ENCODE measurements at regions not wholly inside any gene's neighbourhood (a gene's known extent, or its start where the extent isn't known, plus 50 kb on each side); places are given as distances from the start of the nearest gene placed in this dataset.

DNA sequence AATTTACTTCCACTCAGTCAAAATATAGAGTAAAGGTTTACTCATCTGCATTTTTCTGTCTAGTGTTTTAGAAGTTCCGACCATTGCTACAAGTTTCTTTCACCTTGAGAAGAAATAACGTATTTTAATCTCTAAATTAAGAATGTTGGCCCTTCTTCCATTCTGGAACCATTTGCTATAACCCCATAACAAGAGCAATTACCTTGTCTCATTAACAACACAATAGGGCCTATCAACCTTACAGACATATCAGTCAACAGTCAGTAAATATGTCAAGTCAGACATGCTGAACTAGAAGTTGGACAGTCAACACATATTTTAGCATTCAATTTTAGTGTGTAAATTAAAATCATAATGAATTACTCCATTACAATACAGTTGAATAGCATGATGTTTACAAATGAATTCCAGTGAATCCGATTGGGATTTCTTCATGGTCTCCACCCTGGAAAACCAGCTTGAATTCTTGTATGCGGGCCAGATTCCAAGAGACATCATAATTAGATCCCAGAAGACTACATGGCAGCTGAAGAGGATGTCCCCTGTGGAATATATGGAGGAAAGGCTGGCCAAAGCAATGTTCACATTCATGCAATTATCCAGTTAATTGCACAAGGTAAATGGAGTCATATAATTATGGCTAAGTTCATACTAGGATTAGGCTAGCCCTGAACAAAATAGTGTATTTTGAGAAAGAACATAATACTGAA, 196.2 kb upstream of the TARS1 start:
- Histone ChIP-seq H3K9me3 (no peaks in the 10 kb centered on the region), H3K27me3 (replicated peaks; ENCODE audit: insufficient read depth) (no peaks in the 10 kb centered on the region), H3K27ac (no peak overlapping the region), H3K4me3 (no peak overlapping the region), H3K36me3 (no peaks in the 10 kb centered on the region), H3K4me1 (replicated peaks) (no peaks in the 10 kb centered on the region)
- WGBS: 82% methylated on average over 4 of the region's 4 CpGs
- intact Hi-C loops (cut with DNase I): no loop called here
- no peak for DNase-seq (ENCODE audit: low spot score)
- TF ChIP-seq, protein P1, sequence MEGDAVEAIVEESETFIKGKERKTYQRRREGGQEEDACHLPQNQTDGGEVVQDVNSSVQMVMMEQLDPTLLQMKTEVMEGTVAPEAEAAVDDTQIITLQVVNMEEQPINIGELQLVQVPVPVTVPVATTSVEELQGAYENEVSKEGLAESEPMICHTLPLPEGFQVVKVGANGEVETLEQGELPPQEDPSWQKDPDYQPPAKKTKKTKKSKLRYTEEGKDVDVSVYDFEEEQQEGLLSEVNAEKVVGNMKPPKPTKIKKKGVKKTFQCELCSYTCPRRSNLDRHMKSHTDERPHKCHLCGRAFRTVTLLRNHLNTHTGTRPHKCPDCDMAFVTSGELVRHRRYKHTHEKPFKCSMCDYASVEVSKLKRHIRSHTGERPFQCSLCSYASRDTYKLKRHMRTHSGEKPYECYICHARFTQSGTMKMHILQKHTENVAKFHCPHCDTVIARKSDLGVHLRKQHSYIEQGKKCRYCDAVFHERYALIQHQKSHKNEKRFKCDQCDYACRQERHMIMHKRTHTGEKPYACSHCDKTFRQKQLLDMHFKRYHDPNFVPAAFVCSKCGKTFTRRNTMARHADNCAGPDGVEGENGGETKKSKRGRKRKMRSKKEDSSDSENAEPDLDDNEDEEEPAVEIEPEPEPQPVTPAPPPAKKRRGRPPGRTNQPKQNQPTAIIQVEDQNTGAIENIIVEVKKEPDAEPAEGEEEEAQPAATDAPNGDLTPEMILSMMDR (IDR thresholded peaks at IDR 0.05): no peak
- TF ChIP-seq POLR2A (IDR thresholded peaks at IDR 0.05) (no peak), POLR2AphosphoS5 (IDR thresholded peaks at IDR 0.05) (no peak)

- Histone ChIP-seq H3K27me3 (replicated peaks; ENCODE audit: insufficient read depth) (no peaks in the 10 kb centered on the region), H3K27ac (no peak overlapping the region), H3K4me3 (no peak overlapping the region), H3K4me1 (replicated peaks) (no peaks in the 10 kb centered on the region), H3K9me3 (no peaks in the 10 kb centered on the region), H3K36me3 (no peaks in the 10 kb centered on the region)
- intact Hi-C loops (cut with DNase I): no loop called here
- no peak for DNase-seq (ENCODE audit: low spot score)
- WGBS: 95% methylated on average over 1 of the region's 1 CpG
- TF ChIP-seq POLR2A (IDR thresholded peaks at IDR 0.05) (no peak), POLR2AphosphoS5 (IDR thresholded peaks at IDR 0.05) (no peak)
- TF ChIP-seq, protein P1 (IDR thresholded peaks at IDR 0.05): no peak
These were observed 186.2 kb upstream of the TARS1 start for GRCh38 chr5:33254579-33254978.

DNA sequence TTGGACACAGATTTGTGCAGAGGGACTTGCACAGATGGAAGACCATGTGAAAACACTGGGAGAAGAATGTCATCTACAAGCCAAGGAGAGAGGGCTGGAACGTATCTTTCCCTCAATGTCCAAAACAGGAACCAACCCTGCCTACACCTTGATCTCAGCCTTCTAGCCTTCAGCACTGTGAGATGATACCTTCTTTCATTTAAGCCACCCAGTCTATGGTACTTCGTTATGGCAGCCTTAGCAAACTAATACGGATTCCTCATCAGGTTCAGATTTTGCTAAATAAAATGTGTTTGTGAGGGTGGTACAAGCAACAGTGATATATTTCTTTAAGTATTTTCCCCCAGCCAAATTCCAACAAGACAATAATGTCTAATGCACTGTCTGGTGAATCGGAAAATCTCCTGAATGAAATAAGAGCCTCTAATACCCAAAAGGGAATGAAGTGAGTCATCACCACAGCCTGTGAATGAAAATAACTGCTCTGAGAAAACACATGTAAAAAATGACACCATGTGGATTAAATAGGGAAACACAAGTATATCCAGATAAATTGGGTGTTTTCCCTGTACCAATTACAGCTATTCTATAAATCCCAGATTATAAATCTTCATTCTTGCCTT, 182.8 kb upstream of the TARS1 start:
- Histone ChIP-seq H3K4me3 (no peak overlapping the region), H3K27ac (no peak overlapping the region), H3K9me3 (no peaks in the 10 kb centered on the region), H3K27me3 (replicated peaks; ENCODE audit: insufficient read depth) (no peaks in the 10 kb centered on the region), H3K4me1 (replicated peaks) (no peaks in the 10 kb centered on the region), H3K36me3 (no peaks in the 10 kb centered on the region)
- intact Hi-C loops (cut with DNase I): no loop called here
- no peak for DNase-seq (ENCODE audit: low spot score)
- TF ChIP-seq POLR2AphosphoS5 (IDR thresholded peaks at IDR 0.05) (no peak), POLR2A (IDR thresholded peaks at IDR 0.05) (no peak)
- TF ChIP-seq, protein P1 (IDR thresholded peaks at IDR 0.05): peak in 1 of 4 experiments; percentile 9
- 75% methylated on average over 4 of the region's 4 CpGs for WGBS

GRCh38 chr5:33258553-33258952, 182.2 kb upstream of the TARS1 start:
- Histone ChIP-seq H3K36me3 (no peaks in the 10 kb centered on the region), H3K27me3 (replicated peaks; ENCODE audit: insufficient read depth) (no peaks in the 10 kb centered on the region), H3K4me3 (no peak overlapping the region), H3K27ac (no peak overlapping the region), H3K4me1 (replicated peaks) (no peaks in the 10 kb centered on the region), H3K9me3 (no peaks in the 10 kb centered on the region)
- intact Hi-C loops (cut with DNase I): no loop called here
- TF ChIP-seq, protein P1 (IDR thresholded peaks at IDR 0.05): no peak
- TF ChIP-seq POLR2A (IDR thresholded peaks at IDR 0.05) (no peak), POLR2AphosphoS5 (IDR thresholded peaks at IDR 0.05) (no peak)
- DNase-seq (ENCODE audit: low spot score): no peak
- WGBS: 87% methylated on average over 2 of the region's 2 CpGs

DNA sequence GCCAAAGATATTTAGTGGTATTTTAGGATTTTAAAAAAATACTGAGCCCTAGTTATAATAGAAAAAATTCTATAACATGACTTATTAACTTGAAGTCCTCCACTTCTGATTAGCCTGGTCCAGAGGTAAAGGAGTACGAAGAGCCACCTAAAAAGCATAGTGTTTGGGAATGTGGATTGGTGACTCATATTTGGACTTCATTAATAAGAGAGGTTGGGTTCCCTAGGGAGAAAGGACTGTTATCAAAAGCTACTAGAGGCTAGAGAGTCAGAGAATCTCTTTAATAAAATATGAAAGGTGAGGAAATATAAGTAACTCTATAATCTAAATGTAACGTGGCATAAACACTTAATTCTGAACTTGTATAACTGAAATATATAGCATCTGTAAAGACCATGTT, 180.7 kb upstream of the TARS1 start:
- no peak for DNase-seq (ENCODE audit: low spot score)
- TF ChIP-seq, protein P1 (IDR thresholded peaks at IDR 0.05): no peak
- TF ChIP-seq POLR2A (IDR thresholded peaks at IDR 0.05) (no peak), POLR2AphosphoS5 (IDR thresholded peaks at IDR 0.05) (no peak)
- intact Hi-C loops (cut with DNase I): no loop called here
- Histone ChIP-seq H3K36me3 (no peaks in the 10 kb centered on the region), H3K27me3 (replicated peaks; ENCODE audit: insufficient read depth) (no peaks in the 10 kb centered on the region), H3K4me3 (no peak overlapping the region), H3K9me3 (no peaks in the 10 kb centered on the region), H3K4me1 (replicated peaks) (no peaks in the 10 kb centered on the region), H3K27ac (no peak overlapping the region)
- 93% methylated on average over 2 of the region's 2 CpGs for WGBS
